HG03460 (cell line): ENCODE measurements at regions not wholly inside any gene's neighbourhood (a gene's known extent, or its start where the extent isn't known, plus 50 kb on each side); places are given as distances from the start of the nearest gene placed in this dataset.
A peak's percentile ranks its signal among the peaks of the same experiment; 100 is the strongest.
"Not testable (repeated sequence)": the region's sequence is repeated elsewhere in the genome, so short reads cannot be mapped to it uniquely, and the experiment has no call there.

Source experiments
- ATAC-seq: cut with Tn5 transposase; IDR thresholded peaks from one replicate; pipeline ENCODE4 v1.9.1; 2021; ENCODE audit not compliant: unreplicated experiment

GRCh38 chr1:242826701-242827336, 302.3 kb upstream of the PLD5 start:
- no peak for ATAC-seq

GRCh38 chr1:242824435-242824834, 299.9 kb upstream of the PLD5 start:
- ATAC-seq: no peak

GRCh38 chr1:242813490-242814091, 289.1 kb upstream of the PLD5 start:
- peak; percentile 98 for ATAC-seq

- ATAC-seq: no peak
Measured at GRCh38 chr1:242811092-242811840, 286.8 kb upstream of the PLD5 start.

- no peak for ATAC-seq
Measured at GRCh38 chr1:242806324-242806723, 281.8 kb upstream of the PLD5 start.

DNA sequence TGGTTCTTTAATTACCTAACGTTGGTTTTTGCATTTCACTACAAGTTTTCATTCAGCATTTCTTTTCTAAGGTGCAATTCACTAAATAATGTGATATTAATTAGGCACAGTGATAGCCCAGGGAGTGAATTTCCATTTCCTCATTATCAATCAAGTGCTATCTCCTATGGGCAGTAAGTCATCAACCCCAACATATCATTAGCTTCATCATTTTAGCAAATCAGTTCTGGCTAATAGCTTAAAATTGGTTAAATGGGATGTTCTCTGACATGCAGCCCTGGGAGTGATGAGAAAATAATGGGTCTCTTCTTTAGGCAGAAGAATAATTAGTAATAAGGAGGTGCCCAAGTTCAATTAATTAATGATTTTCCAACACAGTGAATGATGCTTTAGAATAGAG, 280.9 kb upstream of the PLD5 start:
- not testable (repeated sequence) for ATAC-seq

DNA sequence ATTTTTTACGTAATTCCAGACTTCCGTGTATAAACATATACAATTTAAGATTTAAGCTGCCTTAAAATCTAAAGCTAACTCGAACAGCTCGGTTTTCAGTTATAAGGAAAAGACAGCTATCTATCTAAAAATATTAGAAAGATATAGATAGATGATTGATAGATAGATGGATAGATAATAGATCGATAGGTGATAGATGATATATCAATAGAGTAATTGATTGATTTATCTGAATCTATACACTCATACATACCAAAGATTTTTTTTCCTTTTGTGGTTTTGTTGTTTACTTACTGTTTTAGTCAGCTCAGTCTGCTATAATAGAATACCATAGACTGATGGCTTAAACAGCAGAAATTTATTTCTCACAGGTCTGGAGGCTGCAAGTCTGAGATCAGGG, 278.5 kb upstream of the PLD5 start:
- ATAC-seq: no peak

GRCh38 chr1:242800521-242800920, 276.0 kb upstream of the PLD5 start:
- ATAC-seq: peak; percentile 68

DNA sequence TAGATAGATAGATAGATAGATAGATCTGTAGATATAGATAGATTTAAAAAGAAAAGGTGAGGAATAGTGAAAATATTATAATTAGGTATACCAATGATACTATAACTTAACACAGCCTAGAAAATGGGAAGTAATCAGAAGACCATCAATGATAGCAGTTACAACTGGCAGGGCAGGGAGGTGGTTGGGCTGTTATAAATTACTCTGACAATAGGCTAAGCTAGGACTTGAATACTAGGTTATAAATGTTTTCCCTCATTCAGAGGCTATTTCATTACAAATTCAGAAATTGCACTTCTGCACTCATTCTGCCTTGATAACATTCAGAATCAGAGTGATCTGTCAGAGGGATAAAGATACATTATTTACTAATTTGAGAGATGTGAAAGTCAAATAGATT, 273.4 kb upstream of the PLD5 start:
- no peak for ATAC-seq

GRCh38 chr1:242788771-242789170, 264.3 kb upstream of the PLD5 start:
- ATAC-seq: peak; percentile 72

- ATAC-seq: no peak
Measured at GRCh38 chr1:242787968-242788367, 263.5 kb upstream of the PLD5 start.

GRCh38 chr1:242784807-242785206, 260.3 kb upstream of the PLD5 start:
- no peak for ATAC-seq

- ATAC-seq: peak; percentile 60
Measured at GRCh38 chr1:242784084-242784483, 259.6 kb upstream of the PLD5 start.

- no peak for ATAC-seq
Measured at GRCh38 chr1:242774256-242774655, 249.8 kb upstream of the PLD5 start.

GRCh38 chr1:242770366-242770765, 245.9 kb upstream of the PLD5 start:
- no peak for ATAC-seq

GRCh38 chr1:242764161-242764560, 239.7 kb upstream of the PLD5 start:
- ATAC-seq: no peak

GRCh38 chr1:242761556-242761955, 237.1 kb upstream of the PLD5 start:
- no peak for ATAC-seq

- no peak for ATAC-seq
Measured at GRCh38 chr1:242754926-242755325, 230.4 kb upstream of the PLD5 start.

DNA sequence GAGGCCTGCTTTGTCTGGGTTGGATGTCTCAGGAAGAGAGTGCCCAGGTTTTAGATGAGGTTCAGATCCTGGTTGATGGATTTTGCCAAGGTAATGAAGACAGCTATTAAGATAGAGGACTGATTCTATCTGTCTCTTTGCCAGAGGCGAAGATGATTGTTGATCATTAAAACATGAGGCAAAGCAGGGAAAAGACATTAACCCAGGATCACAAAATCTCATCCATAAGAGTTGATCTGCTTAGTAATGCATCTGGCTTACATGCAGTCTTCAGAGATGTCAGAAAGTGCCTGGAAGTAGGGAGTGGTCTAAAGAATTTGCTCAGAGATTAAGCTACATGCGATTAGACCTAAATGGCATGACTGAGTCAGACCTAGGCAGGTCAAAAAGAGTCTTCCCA, 229.6 kb upstream of the PLD5 start:
- no peak for ATAC-seq

DNA sequence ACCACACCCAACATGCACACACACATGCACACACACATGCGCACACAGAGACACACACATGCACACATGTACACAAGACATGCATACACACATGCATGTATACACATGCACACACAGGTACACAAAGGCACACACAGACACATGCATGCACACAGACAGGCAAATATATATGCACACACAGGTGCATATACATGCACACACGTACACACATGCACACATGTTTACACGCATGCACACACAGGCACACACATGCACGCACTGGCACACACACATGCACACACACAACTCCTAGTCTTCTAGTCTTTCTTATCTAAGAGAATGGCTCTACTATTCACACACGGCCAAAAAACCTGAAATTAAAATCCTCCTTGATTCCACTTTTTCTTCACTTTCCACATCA, 222.7 kb upstream of the PLD5 start:
- no peak for ATAC-seq

- no peak for ATAC-seq
Measured at GRCh38 chr1:242745079-242745478, 220.6 kb upstream of the PLD5 start.
